Cardiac septum (tissue), 1 donor: ENCODE measurements at regions not wholly inside any gene's neighbourhood (a gene's known extent, or its start where the extent isn't known, plus 50 kb on each side); places are given as distances from the start of the nearest gene placed in this dataset.
"Not testable (repeated sequence)": the region's sequence is repeated elsewhere in the genome, so short reads cannot be mapped to it uniquely, and the experiment has no call there.

ENCODE experiments used
- DNase-seq: peaks from one replicate; pipeline ENCODE4 v3.0.0-alpha.2; 2020; ENCODE audit warnings: low spot score
- intact Hi-C: fragments of 100-400 bp; cut with DNase I; formaldehyde crosslinking; loops from one replicate; pipeline ENCODE4 v1.14.0; 2022
- donor health status: DM: no; HTN: no; CAD: no.

DNA sequence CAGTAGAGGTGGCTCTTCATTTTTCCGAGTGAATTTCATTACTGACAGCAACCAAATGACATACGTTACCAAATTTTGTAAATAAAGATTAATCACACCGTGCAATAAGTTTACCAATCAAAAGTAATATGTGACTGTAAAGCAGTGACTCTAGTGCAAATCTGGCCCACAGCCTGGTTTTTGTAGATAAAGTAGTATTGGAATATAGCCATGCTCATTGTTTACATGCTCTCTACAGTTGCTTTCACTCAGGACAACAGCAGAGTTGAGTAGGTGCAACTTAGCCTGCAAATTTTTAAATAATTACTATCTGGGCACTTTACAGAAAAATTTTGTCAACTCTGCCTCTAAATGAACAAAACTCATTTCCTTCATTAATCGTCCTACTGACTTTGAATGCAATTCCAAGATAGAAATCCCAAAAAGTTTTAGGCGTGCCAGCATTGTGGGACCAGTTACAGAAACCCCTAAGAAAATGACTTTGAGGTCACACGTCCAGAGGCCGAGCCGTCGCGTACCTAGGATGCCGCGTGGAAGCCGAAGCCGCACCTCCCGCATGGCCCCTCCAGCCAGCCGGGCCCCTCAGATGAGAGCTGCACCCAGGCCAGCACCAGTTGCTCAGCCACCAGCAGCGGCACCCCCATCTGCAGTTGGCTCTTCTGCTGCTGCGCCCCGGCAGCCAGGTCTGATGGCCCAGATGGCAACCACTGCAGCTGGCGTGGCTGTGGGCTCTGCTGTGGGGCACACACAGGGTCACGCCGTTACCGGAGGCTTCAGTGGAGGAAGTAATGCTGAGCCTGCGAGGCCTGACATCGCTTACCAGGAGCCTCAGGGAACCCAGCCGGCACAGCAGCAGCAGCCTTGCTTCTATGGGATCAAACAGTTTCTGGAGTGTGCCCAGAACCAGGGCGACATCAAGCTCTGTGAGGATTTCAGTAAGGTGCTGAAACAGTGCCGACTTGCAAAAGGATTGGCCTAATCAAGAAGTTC is 180.7 kb upstream of the TLE4 start:
- DNase-seq, result no peak
- intact Hi-C loops, result no loop called here

DNA sequence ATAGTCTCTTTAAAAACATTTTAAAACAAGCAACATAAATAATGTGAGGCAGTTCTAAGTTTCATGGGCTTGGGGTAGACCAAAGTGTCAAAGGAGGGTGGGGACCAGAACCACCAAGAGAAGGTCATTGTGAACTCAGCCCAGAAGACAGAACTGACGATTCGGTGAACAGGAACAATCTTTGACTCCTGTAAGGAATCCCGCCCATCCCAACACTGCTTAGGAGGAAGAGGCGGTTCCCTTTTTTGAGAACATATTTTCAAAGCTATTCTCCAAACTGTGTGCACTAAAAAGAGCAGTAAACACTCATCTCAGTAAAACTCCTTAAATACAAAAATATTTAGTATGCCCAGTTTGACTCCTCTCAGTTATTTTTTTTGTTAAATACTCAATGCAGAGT is 176.5 kb upstream of the TLE4 start:
- DNase-seq, result no peak
- intact Hi-C loops, result no loop called here

- no peak for DNase-seq
- intact Hi-C loops, result no loop called here
These were observed 176.0 kb upstream of the TLE4 start for GRCh38 chr9:79395755-79396154.

DNA sequence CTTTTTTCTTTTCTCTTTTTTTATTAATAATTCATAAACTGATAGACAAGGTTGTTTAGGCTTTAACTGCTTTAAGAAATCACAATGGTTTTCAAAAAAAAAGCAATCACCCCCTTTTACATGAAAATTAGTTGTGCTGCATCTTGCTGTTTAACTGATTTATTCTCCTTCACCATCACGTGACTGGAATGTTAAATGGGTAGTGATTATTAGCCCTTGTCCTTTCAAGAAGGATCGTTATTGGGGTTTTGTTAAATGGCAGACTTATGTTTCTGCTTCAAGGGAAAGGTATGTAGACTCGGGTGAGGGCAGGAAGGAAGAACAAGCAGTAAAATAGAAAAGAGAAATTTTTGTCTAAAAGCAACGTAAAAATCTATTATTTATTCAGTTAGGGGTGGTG is 175.6 kb upstream of the TLE4 start:
- no peak for DNase-seq
- intact Hi-C loops, result no loop called here

DNA sequence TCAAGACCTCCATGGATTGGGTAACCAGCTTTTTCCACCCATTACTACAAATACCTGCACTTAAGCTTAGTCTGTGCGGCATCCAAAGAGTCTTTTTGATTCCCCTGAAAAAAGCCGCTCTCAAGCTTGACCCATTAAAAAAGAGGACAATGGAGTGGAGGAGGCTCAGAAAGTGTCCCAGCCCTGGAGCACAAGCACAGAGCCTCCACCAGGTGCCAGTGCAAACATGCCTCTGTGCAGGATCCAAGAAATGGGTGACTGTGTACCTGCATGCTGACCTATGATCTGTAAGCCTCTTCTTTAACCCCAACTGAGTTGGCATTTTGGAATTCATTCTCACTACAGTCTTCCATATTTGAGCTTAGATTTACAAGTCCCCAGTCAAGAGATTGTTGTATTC is 168.3 kb upstream of the TLE4 start:
- intact Hi-C loops, result no loop called here
- no peak for DNase-seq

DNA sequence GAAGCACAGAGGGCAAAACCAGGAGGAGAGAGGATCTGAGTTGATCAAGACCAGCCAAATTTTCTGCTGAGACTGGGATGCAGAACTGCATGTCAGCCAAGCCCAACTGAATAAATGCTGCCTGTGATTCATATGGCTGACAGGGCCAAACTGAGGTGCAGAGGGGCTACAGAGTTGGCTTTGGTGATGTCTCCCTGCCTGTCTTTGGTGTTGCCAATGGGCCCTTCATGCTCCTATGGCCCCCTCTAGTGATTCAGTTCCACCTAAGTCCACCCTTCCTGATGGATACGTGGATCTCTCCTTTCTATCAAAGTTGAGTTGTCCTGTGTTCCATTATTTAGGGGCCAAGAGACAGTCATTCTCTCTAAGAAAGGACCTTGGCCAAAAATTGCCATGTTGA is 163.6 kb upstream of the TLE4 start:
- intact Hi-C loops, result no loop called here
- DNase-seq, result no peak

DNA sequence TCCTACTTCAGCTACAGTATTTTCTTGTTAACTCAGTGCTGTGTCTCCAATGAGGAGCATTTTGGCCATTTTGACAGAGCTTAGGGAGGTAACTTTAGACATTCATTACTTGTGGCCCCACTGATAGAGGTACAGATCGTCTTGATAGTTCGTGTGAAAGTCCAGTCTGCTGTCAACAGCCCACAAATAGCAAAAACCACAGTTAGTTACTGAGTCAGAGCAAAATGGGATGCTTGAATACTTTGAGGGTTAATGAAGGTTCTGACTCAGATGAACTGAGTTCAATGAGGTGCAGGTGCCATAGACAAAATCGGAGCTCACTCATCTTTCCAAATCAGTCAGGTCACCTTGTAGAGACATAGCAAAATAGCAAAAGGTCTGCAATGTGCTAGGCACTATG is 163.1 kb upstream of the TLE4 start:
- no peak for DNase-seq
- intact Hi-C loops, result no loop called here

DNA sequence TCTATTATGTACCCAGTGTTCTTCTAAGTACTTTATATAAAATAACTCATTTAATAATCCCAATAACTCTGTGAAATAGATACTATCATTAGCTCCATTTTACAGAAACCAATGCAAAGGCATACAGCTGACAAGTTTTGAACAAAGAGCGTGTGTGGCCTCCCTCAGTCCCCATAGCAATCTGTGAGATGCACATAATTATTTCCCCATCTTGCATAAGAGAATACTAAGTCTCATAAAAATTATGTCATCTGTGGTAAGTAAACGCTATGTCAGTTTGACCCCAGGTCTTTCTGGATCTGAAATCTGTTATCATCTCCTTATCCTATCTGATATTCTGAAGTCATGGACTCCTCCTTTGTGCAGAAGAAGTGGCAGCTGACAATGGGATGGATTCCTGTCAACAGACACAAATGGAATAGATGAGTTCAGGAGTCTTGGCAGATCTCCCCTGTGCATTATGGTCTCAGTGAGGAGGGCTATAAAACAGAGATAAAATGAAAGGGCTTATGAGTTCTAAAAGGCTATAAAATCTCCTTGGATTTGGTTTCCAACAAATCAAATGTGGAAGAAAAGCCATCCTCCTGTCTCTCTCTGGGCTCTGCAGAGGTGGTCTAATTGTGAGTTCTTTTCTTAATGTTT is 162.5 kb upstream of the TLE4 start:
- intact Hi-C loops, result no loop called here
- DNase-seq, result no peak

GRCh38 chr9:79425840-79426239 is 145.9 kb upstream of the TLE4 start:
- intact Hi-C loops, result no loop called here
- no peak for DNase-seq

DNA sequence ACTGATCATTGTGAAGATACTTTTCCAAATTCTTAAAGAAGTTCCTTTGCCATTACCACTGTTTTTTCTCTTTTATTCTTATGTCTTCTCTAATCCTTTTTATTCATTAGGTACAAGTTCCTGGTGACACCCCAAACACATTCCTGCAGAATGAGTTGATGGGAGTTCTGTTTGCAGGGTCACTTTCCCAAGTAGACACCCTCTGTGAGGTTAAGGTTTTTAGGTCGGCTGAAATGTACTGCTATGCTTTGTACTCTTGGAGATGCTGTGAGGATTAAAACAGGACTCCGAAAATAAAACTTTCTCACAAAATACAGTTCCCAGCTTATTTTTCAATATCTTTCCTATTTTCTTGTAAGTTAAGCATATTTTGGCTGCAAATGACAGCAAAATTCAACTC is 143.3 kb upstream of the TLE4 start:
- no peak for DNase-seq
- intact Hi-C loops, result no loop called here

DNA sequence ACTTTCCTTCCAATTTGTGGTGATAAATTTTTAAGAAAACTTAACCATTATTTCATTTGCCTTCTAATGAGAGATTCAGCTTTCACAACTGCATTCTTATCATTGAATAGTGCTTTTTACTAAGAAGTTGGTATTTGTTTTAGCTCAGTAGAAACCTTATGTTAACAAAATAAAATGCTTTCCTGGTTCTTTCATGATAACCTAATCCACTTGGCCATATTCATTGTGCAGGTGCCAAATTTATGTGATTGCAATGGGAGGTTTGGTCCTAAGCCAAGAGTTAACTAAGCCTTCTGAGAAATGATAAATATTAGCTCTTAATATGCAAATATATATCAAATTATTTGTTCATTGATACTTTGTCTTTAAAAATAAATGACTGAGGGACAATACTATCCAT is 141.1 kb upstream of the TLE4 start:
- DNase-seq, result no peak
- intact Hi-C loops, result no loop called here

- intact Hi-C loops, result no loop called here
- DNase-seq, result no peak
These were observed 140.6 kb upstream of the TLE4 start for GRCh38 chr9:79431019-79431679.

DNA sequence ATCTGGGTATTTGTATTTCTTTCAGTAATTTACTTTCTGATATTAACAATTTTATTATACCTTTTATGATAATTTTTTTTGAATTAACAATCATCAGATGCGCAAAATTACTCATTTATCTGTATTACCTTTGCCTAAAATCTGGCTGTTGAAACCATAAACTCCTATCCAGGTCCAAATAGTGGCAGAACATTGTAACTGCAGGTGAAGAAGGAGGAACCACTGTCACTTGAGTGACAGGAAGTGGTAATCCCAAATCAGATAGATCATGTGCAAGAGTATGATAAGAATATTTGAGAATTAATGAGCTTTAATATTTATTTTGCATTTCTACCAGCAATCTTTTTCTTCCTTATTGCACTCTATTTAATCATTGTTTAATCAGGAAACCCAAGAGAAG is 139.3 kb upstream of the TLE4 start:
- intact Hi-C loops, result no loop called here
- no peak for DNase-seq

DNA sequence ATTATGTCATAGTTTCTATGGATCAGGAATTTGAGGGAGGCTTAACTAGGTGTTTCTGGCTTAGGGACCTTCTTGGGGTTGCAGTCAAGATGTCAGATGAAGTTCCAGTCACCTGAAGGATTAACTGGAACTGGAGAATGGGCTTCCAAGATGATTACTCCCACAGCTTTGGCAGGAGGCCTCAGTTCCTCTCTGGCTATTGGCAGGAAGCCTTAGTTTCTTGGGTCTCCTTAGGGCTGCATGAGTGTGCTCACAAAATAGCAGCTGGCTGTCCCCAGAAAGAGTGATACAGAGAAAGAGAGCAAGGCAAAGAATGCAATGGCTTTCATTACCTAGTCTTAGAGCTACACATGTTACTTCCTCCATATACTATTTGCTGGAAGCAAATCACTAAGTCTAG is 138.1 kb upstream of the TLE4 start:
- DNase-seq, result no peak
- intact Hi-C loops, result no loop called here

GRCh38 chr9:79439221-79439620 is 132.5 kb upstream of the TLE4 start:
- DNase-seq, intact Hi-C loops: not testable (repeated sequence)

GRCh38 chr9:79446523-79447307 is 125.0 kb upstream of the TLE4 start:
- no peak for DNase-seq
- intact Hi-C loops, result no loop called here

DNA sequence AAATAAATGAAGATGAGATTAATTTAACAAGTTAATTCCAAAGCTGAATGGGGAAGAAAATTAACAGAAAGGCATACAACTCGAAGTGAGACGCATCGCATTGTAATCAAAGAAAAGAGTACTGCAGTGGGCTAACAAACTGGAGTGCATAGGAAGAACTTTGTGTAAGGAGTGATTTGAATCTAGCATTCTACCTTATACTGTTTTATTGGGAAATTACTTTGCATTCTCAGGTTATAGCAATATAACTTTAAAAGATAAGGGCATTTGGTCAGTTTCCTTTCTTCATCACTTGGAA is 124.5 kb upstream of the TLE4 start:
- DNase-seq, result no peak
- intact Hi-C loops, result no loop called here

GRCh38 chr9:79447762-79448161 is 124.0 kb upstream of the TLE4 start:
- intact Hi-C loops, result no loop called here
- DNase-seq, result no peak

DNA sequence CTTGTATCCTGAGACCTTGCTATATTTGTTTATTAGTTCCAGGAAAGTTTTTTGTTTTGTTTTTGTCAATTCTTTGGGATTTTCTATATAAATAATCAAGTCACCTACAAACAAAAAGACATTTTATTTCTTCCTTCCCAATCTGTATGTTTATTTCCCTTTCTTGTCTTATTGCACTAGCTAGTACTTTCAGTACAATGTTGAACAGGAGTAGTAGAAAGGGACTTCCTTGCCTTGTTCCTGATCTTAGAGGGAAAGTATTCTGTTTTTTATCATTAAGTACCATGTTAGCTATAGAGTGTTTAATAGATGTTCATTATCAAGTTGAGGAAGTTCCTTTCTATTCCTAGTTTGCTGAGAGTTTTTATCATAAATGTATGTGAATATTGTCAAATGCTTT is 119.5 kb upstream of the TLE4 start:
- no peak for DNase-seq

DNA sequence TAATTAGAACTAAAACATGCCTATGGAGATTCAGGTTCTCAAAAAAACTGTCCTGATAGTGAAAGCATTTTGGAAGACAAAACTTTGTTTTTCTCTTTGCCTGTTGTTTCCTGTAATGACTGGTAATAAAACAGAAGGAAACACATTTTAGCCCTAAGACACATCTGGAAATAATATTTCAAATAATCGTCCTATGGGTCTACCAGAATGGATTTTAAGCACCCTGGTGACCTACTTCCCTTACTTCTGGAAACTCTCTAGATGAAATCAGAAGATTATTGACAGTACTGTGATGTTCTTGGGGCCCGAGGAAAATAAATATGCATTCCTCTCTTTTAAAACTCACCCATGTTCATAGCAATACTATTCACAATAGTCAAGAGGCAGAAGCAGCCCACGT is 110.1 kb upstream of the TLE4 start:
- intact Hi-C loops, result no loop called here
- DNase-seq, result no peak

More for the DNA sequence above, 119.5 kb upstream of the TLE4 start:
- intact Hi-C loops, result no loop called here
